Gastroesophageal sphincter (tissue), 4 donors: ENCODE measurements at regions not wholly inside any gene's neighbourhood (a gene's known extent, or its start where the extent isn't known, plus 50 kb on each side); places are given as distances from the start of the nearest gene placed in this dataset.

Source experiments
- ATAC-seq: fragments of 150-250 bp; one replicate; pipeline ENCODE4 v1.9.1; 2016; ENCODE audit warnings: mild to moderate bottlenecking, moderate library complexity
- H3K27ac ChIP-seq, 4 donors: fragments of 200-600 bp; sonication (generic) in 3 of 4; 1 replicate in 3 of 4; 2 replicates in 1 of 4; pipeline ENCODE4 v1.5.1; 2016 to 2019
- H3K27me3 ChIP-seq: fragments of 200-600 bp; sonication (generic); one replicate; pipeline ENCODE4 v1.5.1; 2019
- H3K36me3 ChIP-seq, 2 donors: fragments of 200-600 bp; sonication (generic); one replicate each; pipeline ENCODE4 v1.5.1; 2019; ENCODE audit warnings: control low read depth in 1 of 2
- H3K4me1 ChIP-seq, 3 donors: fragments of 200-600 bp; sonication (generic); 1 replicate in 2 of 3; 2 replicates in 1 of 3; pipeline ENCODE4 v1.5.1; 2016 to 2019; ENCODE audit warnings: control low read depth in 2 of 3
- H3K4me3 ChIP-seq, 2 donors: fragments of 200-600 bp; sonication (generic); one replicate each; pipeline ENCODE4 v1.5.1; 2019; ENCODE audit warnings: mild to moderate bottlenecking in 1 of 2, moderate library complexity in 1 of 2
- H3K9me3 ChIP-seq, 3 donors: fragments of 200-600 bp; sonication (generic); one replicate each; pipeline ENCODE4 v1.5.1; 2017 to 2019; ENCODE audit warnings: control low read depth in 2 of 3
- CTCF ChIP-seq, 4 experiments: fragments of 200-600 bp in 2 of 4; fragments of 450-650 bp in 2 of 4; sonication (generic) in 1 of 4; IDR thresholded peaks; one replicate each; pipeline ENCODE4 v1.5.1; 2017 to 2019; ENCODE audit warnings: antibody characterized with exemption in 4 of 4, mild to moderate bottlenecking in 2 of 4, moderate library complexity in 2 of 4
- EP300 ChIP-seq: sonication (generic); formaldehyde crosslinking; IDR thresholded peaks from one replicate; pipeline ENCODE4 v1.6.1; 2017; ENCODE audit warnings: antibody characterized with exemption, mild to moderate bottlenecking
- POLR2A ChIP-seq, 2 donors: fragments of 450-650 bp; IDR thresholded peaks; one replicate each; pipeline ENCODE4 v1.6.1; 2017; ENCODE audit warnings: antibody characterized with exemption in 2 of 2, mild to moderate bottlenecking in 2 of 2, moderate library complexity in 1 of 2
- POLR2AphosphoS5 ChIP-seq: sonication (generic); formaldehyde crosslinking; IDR thresholded peaks from one replicate; pipeline ENCODE4 v1.6.1; 2017; ENCODE audit warnings: antibody characterized with exemption
- WGBS, 2 donors: methylation state at CpG; one replicate each; pipeline ENCODE4 v1.1.5; 2018; ENCODE audit warnings: low coverage in 1 of 2; 5-methylcytosine and 5-hydroxymethylcytosine counted together

GRCh38 chr1:17965515-17966100, 142.0 kb upstream of the IGSF21 start:
- peak; percentile 87 for ATAC-seq
- WGBS, 2 donors, result 80 to 81% methylated on average over 2 to 5 of the region's 5 CpGs

DNA sequence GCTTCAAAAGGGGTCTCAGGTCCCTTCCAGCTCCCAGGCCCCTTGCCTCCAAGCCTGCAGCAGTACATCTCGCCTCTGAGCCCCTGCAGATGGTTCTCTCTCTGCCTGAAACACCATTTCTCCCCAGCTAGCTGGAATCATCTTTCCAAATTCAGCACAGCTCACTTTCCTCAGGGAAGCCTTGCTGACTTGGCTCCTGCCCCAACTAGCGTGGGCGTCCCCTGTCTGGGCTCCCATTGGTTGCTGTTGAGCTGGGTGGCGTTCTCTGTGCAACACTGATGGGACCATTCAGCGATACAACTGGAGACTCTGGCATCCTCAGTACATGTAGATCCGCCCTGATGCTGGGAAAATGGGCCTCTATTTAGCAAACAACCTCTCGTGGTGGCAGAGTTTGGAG, 141.3 kb upstream of the IGSF21 start:
- ATAC-seq, result no peak
- peak overlapping the region in 1 of 4 donors; percentile 20 for H3K27ac ChIP-seq
- WGBS, 2 donors, result 31 to 36% methylated on average over 2 to 5 of the region's 7 CpGs
- H3K9me3 ChIP-seq, result no peaks in the 10 kb centered on the region
- no peak for TF ChIP-seq EP300
- no peak for TF ChIP-seq POLR2A (IDR thresholded peaks at IDR 0.05)
- no peak for TF ChIP-seq CTCF (IDR thresholded peaks at IDR 0.05)
- H3K4me1 ChIP-seq, result no peaks in the 10 kb centered on the region
- no peaks in the 10 kb centered on the region for H3K36me3 ChIP-seq
- no peak overlapping the region for H3K4me3 ChIP-seq
- H3K27me3 ChIP-seq, result peaks cover 57% of the 10 kb centered on the region

More at GRCh38 chr1:17965515-17966100, 142.0 kb upstream of the IGSF21 start:
- Histone ChIP-seq H3K9me3 (no peaks in the 10 kb centered on the region), H3K27me3 (peaks cover 57% of the 10 kb centered on the region), H3K36me3 (no peaks in the 10 kb centered on the region), H3K4me1 (no peaks in the 10 kb centered on the region), H3K4me3 (no peak overlapping the region), H3K27ac (peak overlapping the region in 1 of 4 donors; percentile 20)
- TF ChIP-seq EP300, result no peak
- TF ChIP-seq POLR2A (IDR thresholded peaks at IDR 0.05), result no peak
- TF ChIP-seq POLR2AphosphoS5, result no peak
- no peak for TF ChIP-seq CTCF (IDR thresholded peaks at IDR 0.05)

DNA sequence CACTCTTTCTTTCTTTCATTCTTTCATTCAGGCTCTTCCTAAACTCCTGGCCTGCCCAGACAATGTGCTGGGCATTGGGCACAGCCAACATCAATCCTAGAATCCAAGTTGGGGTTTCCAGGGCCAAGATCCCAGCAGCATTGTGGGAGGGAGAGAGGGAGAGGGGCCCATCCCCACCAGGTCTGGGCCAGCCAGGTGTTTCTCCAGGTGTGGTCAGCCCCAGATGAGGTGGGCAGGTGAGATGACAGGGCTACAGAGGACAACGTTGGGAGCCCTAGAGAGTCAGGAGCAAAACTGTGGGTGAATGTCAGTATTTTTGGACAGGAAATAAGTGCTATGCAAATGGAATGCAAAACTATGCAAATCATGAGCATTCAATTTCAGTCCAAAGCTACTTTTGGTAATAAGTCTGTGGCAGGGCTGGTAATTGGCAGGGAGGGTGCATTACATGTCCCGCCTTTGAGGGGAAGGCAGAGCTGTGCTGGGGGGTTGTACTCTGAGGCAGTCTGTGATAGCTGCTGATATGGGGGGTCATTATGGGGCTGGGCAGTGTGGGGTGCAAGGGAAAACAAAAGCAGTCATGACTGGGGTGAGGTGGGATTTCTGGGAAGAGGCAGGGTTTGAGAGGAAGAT, 139.9 kb upstream of the IGSF21 start:
- TF ChIP-seq CTCF (IDR thresholded peaks at IDR 0.05) (no peak), POLR2A (IDR thresholded peaks at IDR 0.05) (no peak), EP300 (no peak), POLR2AphosphoS5 (no peak)
- no peaks in the 10 kb centered on the region for H3K9me3 ChIP-seq
- no peaks in the 10 kb centered on the region for H3K4me1 ChIP-seq
- H3K27ac ChIP-seq, result no peak overlapping the region
- H3K36me3 ChIP-seq, result no peaks in the 10 kb centered on the region
- no peak overlapping the region for H3K4me3 ChIP-seq
- no peak for ATAC-seq
- H3K27me3 ChIP-seq, result peaks cover 50% of the 10 kb centered on the region
- WGBS, 2 donors, result 60% methylated on average over 2 of the region's 2 CpGs; no CpG with 5 or more reads in 1 of the 2 donors

DNA sequence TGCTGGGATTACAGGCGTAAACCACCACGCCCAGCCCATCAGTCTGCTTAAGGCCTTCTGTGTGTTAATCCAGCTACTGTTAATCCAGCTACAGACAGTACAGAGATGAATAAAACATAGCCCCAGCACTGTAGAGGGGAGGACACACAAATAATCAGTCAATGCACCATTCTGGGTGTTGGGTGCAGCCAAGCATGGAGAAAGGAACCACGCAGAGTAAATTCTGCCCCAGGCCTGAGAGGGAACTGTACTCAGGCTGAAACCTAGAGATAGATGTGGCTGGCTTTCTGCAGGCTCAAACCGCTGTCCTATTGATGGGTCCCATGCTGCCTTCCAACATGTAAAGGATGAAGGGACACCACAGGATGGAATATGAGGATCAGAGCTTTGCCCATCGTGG, 136.8 kb upstream of the IGSF21 start:
- Histone ChIP-seq H3K4me3 (no peak overlapping the region), H3K4me1 (no peaks in the 10 kb centered on the region), H3K27me3 (peaks cover 68% of the 10 kb centered on the region), H3K36me3 (no peaks in the 10 kb centered on the region), H3K27ac (no peak overlapping the region), H3K9me3 (no peaks in the 10 kb centered on the region)
- WGBS, 2 donors, result 80 to 100% methylated on average over 1 to 2 of the region's 5 CpGs
- ATAC-seq, result no peak
- TF ChIP-seq CTCF (IDR thresholded peaks at IDR 0.05), result no peak

DNA sequence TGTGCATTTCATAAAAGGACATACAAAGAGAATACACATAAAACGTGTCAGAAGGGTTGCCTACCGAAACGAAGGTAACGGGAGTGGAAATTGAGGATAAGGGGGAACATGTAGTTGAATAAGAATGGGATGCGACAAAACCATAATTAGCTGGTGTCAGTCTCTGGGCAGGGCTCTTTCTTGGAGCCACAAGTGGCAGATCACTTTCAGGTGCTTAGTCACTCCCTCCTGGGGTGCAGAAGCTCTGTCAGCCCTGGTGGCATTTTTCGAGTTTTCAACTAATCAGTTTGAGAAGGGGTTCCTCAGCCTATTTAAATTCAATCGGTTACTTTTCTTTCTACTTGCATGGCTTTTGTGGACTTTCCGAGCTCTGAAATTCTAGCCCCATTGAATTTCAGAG, 133.9 kb upstream of the IGSF21 start:
- Histone ChIP-seq H3K36me3 (no peaks in the 10 kb centered on the region), H3K4me1 (no peaks in the 10 kb centered on the region), H3K4me3 (no peak overlapping the region), H3K9me3 (no peaks in the 10 kb centered on the region), H3K27ac (no peak overlapping the region), H3K27me3 (peaks cover 67% of the 10 kb centered on the region)
- 46 to 50% methylated on average over 2 to 8 of the region's 8 CpGs for WGBS, 2 donors
- ATAC-seq, result no peak
- TF ChIP-seq CTCF (IDR thresholded peaks at IDR 0.05) (no peak), POLR2AphosphoS5 (no peak), POLR2A (IDR thresholded peaks at IDR 0.05) (no peak)
